ENCODE measurements at regions not wholly inside any gene's neighbourhood (a gene's known extent, or its start where the extent isn't known, plus 50 kb on each side); places are given as distances from the start of the nearest gene placed in this dataset.
A peak's percentile ranks its signal among the peaks of the same experiment; 100 is the strongest.

DNA sequence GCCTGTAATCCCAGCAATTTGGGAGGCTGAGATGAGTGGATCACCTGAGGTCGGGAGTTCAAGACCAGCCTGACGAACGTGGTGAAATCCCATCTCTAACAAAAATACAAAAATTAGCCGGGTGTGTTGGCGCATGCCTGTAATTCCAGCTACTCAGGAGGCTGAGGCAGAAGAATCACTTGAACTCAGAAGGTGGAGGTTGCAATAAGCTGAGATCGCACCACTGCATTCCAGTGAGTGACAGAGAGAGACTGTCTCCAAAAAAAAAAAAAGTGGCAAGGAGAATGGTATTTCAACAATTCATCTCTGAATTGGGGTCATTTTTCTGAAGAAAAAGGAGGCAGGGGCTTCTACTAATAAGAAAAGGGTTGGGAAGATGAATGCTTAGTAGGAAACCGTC lies 111.5 kb upstream of the NHSL1 start:
- DNase-seq, result no peak

GRCh38 chr6:138614151-138614550 lies 114.9 kb upstream of the NHSL1 start:
- peak; percentile 9 for DNase-seq

- DNase-seq, result no peak
Observed at GRCh38 chr6:138618168-138618567, 118.9 kb upstream of the NHSL1 start.

DNA sequence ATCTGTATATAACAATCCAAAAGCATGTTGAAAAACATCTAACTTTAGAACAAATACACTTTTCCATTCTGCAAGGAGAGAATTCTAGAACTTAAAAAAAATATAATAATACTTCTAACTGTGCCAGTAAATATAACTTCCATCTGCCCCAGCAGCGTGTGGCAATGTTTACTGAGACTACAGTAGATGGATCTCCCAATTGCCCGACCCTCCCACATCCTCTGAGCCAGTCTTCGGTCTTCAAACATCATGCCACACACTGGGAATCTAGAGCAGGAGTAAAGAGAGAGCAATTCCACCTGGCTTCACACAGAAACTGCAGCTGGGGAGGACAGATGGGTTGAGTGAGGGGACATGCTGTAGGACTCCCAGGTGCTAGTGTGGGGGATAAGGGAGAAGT lies 121.3 kb upstream of the NHSL1 start:
- DNase-seq, result no peak

- no peak for DNase-seq
Observed at GRCh38 chr6:138622967-138623366, 123.7 kb upstream of the NHSL1 start.

GRCh38 chr6:138631566-138631965 lies 132.3 kb upstream of the NHSL1 start:
- DNase-seq, result no peak

GRCh38 chr6:138637822-138638221 lies 135.7 kb upstream of the CCDC28A start:
- DNase-seq, result no peak

DNA sequence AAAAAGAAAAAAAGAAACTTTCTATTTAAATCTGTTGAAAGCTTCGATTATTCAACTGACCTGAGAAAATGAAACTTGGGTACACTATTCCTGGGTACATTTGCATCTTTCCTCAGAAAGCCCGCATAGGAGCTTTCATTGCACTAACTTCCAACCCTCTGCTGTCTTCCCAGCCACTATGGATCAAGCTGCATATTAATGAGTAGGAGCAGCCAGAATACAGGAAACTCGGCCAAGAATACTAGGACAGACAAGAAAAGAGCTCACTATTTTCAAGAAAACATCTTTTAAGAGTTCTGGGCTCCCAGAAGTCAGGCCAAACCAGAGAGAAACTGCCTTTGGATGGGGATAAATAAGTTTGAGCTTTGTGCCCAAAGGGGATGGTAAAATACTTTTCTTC lies 135.0 kb upstream of the CCDC28A start:
- DNase-seq, result no peak

DNA sequence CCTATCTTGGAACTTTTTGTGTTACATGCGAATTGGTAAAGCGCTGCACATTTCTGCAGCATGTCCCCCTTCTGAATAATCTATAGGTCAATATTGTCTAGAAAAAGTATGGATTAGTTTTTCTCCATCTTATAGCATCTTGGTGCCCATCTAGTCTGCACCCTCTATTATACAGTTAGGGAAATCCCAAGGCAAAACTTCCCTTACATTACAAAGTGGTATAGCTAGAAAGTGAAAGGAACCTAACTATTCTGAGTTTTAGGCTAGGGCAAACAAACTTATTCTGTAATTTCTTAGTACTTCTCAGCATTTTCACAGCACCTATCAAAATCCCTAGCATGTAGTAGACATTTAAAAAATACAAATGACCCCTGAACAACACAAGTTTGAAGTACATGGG lies 133.5 kb upstream of the CCDC28A start:
- DNase-seq, result peak; percentile 19

- no peak for DNase-seq
Observed at GRCh38 chr6:138643210-138643609, 130.4 kb upstream of the CCDC28A start.

DNA sequence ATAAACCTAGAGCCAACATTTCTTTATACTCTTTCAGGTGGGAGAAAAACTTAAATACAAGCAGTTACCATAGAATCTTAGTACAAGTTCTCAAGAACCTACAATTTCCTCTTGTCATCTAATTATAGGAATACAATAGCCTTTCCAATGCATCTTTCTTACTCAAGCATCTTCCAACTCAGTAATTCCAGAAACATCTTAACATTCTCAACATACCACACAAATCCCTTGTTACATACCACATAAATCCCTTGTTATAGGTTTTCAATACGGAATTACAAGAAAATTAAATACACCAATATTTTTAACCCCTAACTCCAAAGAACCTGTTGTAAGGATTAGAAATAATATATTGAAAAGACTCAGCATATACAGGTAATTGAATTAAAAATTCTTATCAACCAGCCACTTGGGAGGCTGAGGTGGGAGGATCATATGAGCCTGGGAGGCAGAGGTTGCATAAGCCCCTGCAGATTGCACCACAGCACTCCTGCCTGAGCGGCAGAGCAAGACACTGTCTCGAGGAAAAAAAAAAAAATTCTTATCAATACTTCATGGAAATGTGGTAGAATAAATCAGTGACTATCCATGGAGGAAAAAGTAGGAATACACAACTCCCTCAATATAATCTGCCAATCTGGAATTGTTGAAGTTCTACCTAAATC lies 127.5 kb upstream of the CCDC28A start:
- DNase-seq, result no peak

DNA sequence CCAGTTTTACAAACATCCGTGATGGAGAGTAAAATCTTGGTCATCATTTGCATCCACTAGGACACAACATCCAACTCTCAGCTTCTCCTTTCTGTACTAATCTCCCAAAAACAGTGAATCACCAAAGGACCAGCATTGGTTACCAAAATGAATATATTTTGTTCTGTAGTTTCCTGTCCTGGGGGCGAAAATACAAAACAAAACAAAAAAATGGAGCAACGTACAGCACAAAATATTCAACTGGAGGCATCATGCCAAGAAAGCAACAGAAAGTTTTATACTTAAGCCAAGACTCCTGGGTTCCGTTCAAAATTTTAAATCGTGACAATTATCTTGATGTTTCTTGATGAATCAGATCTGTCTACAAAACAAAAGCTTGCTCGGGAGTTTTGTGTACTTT lies 126.6 kb upstream of the CCDC28A start:
- DNase-seq, result no peak

- no peak for DNase-seq
Observed at GRCh38 chr6:138648127-138648526, 125.4 kb upstream of the CCDC28A start.

- no peak for DNase-seq
Observed at GRCh38 chr6:138651491-138651890, 122.1 kb upstream of the CCDC28A start.

DNA sequence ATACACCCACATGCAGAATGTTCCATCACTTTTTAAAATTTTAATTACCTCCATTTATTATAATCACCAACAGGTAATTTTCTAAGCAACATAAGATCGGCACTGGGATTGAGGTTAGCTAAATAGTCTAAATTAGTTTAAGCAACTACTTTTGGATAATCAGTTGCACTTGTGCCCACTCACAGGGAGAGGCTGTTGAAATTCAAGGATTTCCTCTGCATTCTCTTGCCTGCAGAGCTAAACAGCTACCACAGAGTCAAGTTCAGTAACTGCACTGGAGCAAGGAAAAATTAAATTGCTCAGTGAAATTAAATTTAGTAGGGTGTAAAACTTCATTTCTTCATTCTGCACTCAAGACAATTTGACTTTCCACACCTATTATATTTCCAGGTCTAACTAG lies 120.7 kb upstream of the CCDC28A start:
- DNase-seq, result no peak

- no peak for DNase-seq
Observed at GRCh38 chr6:138653435-138653834, 120.1 kb upstream of the CCDC28A start.

- peak; percentile 73 for DNase-seq
Observed at GRCh38 chr6:138654715-138655634, 118.6 kb upstream of the CCDC28A start.

GRCh38 chr6:138655828-138656227 lies 117.7 kb upstream of the CCDC28A start:
- peak; percentile 19 for DNase-seq

DNA sequence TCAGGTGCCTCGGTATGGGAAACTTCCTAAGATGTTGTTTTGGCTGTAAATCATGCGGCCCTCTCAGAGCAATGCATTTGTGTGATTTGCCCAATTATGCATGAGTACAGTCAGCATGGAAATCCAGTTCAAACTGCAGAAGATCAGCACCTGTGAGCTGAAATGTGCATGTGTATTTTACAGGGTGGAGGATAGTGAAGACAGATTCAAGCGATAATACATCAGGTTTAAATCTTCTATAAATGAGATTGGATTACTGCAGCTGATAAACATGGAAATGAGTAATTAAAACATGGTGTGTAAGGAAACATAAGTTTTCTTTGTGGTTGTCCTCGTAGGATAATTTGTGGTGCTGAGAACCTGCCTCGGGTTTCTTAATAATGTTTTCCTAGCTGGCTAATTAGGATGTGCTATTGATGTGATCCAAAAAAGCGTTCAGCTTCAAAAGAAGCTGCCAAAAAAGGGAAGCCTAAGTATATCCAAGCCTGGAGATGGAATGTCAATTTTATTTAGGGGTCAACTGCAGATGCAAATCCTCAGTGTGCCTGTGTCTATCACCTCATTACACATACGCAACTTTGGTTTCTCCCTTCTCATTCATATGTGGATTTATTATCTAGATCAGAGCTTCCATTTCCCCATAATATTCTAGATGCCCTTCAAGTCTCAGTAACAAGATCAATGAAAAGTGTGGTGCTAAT lies 117.1 kb upstream of the CCDC28A start:
- DNase-seq, result no peak

DNA sequence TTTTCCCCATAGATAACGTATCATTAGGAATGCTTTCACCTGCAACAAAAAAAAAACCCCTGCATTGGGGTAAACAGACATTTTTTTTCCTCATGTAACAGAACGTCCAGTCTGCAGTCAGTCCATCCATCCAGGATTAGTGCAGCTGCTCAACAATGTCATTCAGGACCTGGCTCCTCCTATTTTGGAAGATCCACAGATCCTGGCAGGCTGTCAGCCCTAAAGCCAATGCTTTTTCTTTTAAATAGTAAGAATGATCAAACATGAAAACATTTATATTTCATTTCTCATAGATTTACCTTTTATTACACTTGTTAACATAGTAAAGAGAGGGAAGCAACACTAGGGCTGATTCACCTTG lies 116.5 kb upstream of the CCDC28A start:
- no peak for DNase-seq

DNA sequence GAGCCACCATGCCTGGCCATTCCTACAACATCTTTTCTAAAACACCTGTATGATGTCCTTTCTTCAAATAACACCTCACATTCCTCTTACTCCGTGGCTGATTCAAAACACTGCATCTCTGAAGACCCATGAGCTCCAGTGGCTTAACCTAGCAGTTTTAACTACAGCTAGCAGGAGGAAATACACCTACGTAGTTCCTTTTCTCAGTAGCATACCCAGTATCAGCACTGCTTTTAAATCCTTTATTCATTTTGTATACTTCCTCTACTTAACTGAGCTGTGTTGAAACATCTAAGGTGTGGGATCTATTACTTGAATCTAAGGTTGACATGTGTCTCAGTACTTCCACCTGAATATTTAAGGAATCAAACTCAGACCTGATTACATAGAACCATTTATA lies 113.6 kb upstream of the CCDC28A start:
- DNase-seq, result no peak

DNA sequence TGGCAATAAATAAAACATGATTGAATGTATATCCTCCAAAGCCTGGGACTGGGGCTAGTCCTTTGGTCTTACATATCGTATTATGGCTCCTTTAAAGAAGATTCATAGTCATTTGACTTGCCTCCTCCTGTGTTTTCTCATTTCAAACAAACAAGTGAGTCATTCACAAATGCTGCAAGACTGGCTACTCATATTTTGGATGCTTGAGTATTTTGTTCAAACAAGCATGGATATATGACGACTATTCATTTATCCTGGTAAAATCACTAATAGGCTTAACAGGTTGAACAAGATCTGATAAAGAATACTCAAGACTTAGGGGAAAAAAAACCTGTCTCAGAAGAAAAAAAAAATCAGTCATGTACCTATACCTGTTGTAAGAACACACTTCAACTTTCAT lies 111.1 kb upstream of the CCDC28A start:
- peak; percentile 52 for DNase-seq

DNA sequence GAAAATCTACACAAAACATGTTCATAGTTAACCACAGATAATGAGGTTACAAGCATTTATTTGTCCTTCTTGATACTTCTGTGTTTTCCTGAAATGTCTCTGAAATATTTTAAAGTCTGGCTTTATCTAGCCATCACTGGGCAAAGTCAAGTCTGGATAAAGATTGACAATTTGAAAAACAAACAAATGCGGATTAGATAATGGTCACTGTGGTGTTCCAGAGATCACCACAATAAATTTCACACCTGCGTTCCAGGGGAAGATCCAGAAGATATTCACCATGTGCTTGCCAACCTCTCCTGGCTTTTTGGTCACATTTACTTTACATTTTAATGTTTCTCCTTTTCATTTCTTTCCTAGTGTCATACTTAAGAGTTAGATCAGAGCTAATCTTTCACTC lies 109.7 kb upstream of the CCDC28A start:
- no peak for DNase-seq

GRCh38 chr6:138664745-138665144 lies 108.8 kb upstream of the CCDC28A start:
- no peak for DNase-seq
